AG04450 (cell line): ENCODE measurements at regions not wholly inside any gene's neighbourhood (a gene's known extent, or its start where the extent isn't known, plus 50 kb on each side); places are given as distances from the start of the nearest gene placed in this dataset.

Experiments
- CTCF ChIA-PET: fragments of 300-600, 350-600 bp; formaldehyde crosslinking; extraction: SDS; loops from one replicate; lab custom pipeline; 2022; ENCODE audit warnings: antibody characterized with exemption, inconsistent platforms; lab: Charles Lee
- POLR2A ChIA-PET: fragments of 350-600 bp; formaldehyde crosslinking; extraction: SDS; loops from one replicate; lab custom pipeline; 2021; ENCODE audit warnings: antibody characterized with exemption, inconsistent platforms; lab: Yijun Ruan, JAX
- DNase-seq: peaks from one replicate; pipeline ENCODE4 v3.0.0-alpha.2; 2011; ENCODE audit warnings: low read depth, low spot score
- H3K27ac ChIP-seq: one replicate; pipeline ENCODE4 v1.5.1; 2012; ENCODE audit warnings: low read depth, low read length, control low read depth
- H3K27me3 ChIP-seq: one replicate; pipeline ENCODE4 v1.6.0; 2012; ENCODE audit warnings: low read length; ENCODE audit not compliant: control insufficient read depth, insufficient read depth
- H3K4me3 ChIP-seq: 2 replicates; pipeline ENCODE4 v1.5.1; 2011; ENCODE audit warnings: mild to moderate bottlenecking, low read depth, low read length, control low read depth
- H3K9me3 ChIP-seq: 2 replicates; pipeline ENCODE4 v1.5.1; 2012; ENCODE audit warnings: low read length; ENCODE audit not compliant: control insufficient read depth, insufficient read depth
- TF ChIP-seq, protein P1 (sequence below): IDR thresholded peaks from 2 replicates; pipeline ENCODE4 v1.5.1; 2011; ENCODE audit warnings: low read depth, low read length, control low read depth, inconsistent platforms

DNA sequence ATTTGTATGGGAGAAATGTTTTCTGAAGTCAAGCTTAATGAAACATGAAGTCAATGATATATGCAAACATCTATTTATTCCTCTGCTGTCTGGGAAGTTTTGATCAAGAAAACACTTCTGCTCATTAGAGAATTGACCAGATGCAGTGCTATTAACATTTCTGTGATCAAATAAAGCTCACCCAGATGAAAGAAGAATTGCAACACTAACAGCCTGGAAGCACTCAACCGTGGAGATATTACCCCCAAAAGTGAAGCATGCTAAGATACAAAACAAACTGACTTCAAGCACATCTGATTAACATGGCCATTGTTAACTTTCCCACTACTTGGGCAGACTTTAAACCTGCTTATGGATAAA, 73.7 kb upstream of the GUCY1A1 start:
- no peaks in the 10 kb centered on the region for H3K9me3 ChIP-seq
- DNase-seq = no peak
- no peaks in the 10 kb centered on the region for H3K27me3 ChIP-seq
- no peak overlapping the region for H3K27ac ChIP-seq
- POLR2A ChIA-PET = no interaction called here
- CTCF ChIA-PET = no interaction called here
- TF ChIP-seq, protein P1, sequence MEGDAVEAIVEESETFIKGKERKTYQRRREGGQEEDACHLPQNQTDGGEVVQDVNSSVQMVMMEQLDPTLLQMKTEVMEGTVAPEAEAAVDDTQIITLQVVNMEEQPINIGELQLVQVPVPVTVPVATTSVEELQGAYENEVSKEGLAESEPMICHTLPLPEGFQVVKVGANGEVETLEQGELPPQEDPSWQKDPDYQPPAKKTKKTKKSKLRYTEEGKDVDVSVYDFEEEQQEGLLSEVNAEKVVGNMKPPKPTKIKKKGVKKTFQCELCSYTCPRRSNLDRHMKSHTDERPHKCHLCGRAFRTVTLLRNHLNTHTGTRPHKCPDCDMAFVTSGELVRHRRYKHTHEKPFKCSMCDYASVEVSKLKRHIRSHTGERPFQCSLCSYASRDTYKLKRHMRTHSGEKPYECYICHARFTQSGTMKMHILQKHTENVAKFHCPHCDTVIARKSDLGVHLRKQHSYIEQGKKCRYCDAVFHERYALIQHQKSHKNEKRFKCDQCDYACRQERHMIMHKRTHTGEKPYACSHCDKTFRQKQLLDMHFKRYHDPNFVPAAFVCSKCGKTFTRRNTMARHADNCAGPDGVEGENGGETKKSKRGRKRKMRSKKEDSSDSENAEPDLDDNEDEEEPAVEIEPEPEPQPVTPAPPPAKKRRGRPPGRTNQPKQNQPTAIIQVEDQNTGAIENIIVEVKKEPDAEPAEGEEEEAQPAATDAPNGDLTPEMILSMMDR = no peak
- H3K4me3 ChIP-seq = no peak overlapping the region

DNA sequence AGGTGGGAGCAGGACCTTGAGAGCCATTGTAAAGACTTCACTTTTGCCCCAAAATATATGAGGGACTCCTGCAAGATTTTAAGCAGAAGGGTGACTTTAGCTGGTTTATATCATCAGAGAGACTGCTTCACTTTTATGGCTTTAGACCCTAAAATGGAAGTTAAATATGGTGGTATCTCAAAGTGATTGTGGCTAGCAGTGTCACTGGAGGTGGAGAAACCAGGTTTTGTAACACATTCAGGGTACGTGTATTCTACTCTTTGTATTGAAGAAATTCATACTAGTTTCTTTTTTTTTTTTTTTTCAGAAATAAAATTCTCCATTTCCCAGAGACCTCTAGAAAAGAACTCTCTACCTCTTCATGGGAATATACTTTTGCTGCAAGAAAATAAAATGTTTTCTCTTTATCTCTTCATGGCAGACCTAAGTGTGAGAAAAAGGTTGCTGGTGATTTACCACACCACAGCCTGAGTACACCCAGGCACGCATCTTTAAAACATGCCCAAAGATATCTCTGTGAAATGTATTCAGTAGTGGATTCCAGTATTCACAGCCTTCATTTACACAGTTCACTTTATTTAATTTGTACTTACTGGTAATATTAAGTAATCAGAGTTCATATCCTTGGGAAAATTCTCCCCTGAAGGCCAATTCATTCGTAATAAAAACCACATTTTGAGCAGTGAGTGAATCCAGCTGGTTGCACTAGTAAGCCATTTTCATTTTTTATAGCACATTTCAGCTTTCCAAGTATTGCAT, 74.3 kb upstream of the GUCY1A1 start:
- TF ChIP-seq, protein P1 = no peak
- Histone ChIP-seq H3K27ac (no peak overlapping the region), H3K4me3 (no peak overlapping the region), H3K27me3 (no peaks in the 10 kb centered on the region), H3K9me3 (no peaks in the 10 kb centered on the region)
- ChIA-PET CTCF (no interaction called here), POLR2A (no interaction called here)
- DNase-seq = peak; percentile 69

DNA sequence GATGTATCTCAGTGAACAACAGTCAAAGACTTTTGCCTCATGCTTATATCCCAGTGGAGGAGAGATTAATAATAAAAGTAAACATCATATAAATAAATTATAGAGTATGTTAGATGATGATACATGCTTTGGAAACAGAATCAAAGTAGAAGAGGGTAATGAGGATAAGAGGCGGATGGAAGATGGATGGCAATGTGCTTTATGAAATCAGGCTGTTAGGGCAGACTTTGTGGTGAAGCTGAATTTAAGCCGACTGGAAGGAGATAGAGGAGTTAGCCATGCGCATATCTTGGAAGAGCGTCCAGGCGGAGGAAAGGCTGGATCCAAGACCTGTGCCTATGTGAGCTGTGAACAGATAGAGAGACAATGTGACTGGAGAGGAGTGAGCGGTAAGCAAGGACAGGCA, 74.9 kb upstream of the GUCY1A1 start:
- Histone ChIP-seq H3K9me3 (no peaks in the 10 kb centered on the region), H3K27ac (no peak overlapping the region), H3K4me3 (no peak overlapping the region), H3K27me3 (no peaks in the 10 kb centered on the region)
- TF ChIP-seq, protein P1 = no peak
- DNase-seq = no peak
- ChIA-PET CTCF (no interaction called here), POLR2A (no interaction called here)

DNA sequence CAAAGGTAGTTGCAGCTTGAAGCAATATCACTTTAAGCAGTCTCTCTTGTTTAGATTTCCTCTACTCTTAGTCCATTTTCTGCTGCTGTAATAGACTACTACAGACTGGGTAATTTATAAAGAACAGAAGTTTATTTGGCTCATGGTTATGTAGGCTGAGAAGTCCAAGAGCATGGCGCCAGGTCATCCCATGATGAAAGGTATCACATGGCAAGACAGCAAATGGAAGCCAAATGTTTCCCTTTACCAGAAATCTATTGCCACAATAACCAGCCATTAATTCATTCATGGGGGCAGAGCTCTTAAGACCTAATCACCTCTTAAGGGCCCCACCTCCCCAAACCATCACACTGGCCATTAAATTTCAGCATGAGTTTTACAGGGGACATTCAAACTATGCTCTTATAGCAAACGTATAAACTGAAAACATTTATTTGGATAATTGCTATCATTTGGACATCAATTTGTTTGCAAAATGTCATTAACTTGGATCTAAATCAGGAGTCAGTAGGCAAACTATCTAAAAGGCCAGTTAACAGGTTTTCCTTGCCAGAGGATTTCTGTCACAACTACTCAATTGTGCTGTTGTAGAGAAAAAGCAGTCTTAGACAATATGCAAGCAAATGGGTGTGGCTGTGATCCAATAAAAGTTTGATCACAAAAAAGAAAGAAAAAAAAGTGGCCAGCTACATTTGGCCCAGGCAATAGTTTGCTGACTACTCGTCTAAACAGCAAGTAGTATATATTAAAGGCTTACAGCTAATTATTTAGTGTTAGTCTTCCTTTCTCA, 75.7 kb upstream of the GUCY1A1 start:
- Histone ChIP-seq H3K9me3 (no peaks in the 10 kb centered on the region), H3K4me3 (no peak overlapping the region), H3K27me3 (no peaks in the 10 kb centered on the region), H3K27ac (no peak overlapping the region)
- CTCF ChIA-PET = no interaction called here
- POLR2A ChIA-PET = no interaction called here
- no peak for DNase-seq
- TF ChIP-seq, protein P1 = no peak

DNA sequence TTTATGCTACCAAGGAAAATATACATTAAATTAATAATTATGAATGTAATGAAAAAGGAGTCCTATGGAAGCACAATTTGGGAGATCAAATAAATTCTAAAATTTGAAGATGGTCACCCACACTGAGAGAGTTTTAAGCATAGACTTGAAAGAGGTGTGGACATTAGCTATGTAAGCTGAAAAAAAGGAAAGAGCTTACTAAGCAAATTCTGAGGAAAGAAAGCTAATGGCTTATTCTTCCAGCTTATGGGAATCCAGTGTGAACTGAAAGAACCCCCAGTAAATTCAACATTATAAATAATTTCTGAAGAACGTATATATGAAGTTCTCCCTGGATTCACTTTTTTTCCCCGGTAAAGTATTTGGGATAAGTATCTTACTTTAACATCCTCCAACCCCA, 78.2 kb upstream of the GUCY1A1 start:
- DNase-seq = no peak
- Histone ChIP-seq H3K4me3 (no peak overlapping the region), H3K27me3 (no peaks in the 10 kb centered on the region), H3K27ac (no peak overlapping the region), H3K9me3 (no peaks in the 10 kb centered on the region)
- TF ChIP-seq, protein P1 = no peak
- CTCF ChIA-PET = no interaction called here
- POLR2A ChIA-PET = no interaction called here
